Endothelial cell of umbilical vein (primary cell): ENCODE measurements at regions not wholly inside any gene's neighbourhood (a gene's known extent, or its start where the extent isn't known, plus 50 kb on each side); places are given as distances from the start of the nearest gene placed in this dataset.

ENCODE experiments used
- CTCF ChIP-seq, 2 donors: IDR thresholded peaks; 1 replicate in 1 of 2; 2 replicates in 1 of 2; pipeline ENCODE4 v1.5.1; 2011; ENCODE audit warnings: low read length in 2 of 2, mild to moderate bottlenecking in 2 of 2, moderate library complexity in 2 of 2, control low read depth in 1 of 2, inconsistent platforms in 1 of 2, low read depth in 1 of 2; ENCODE audit not compliant: insufficient read depth in 1 of 2; ENCODE audit errors: extremely low read depth in 1 of 2
- EZH2 ChIP-seq: IDR thresholded peaks from 2 replicates; pipeline ENCODE4 v1.6.1; 2012; ENCODE audit warnings: borderline replicate concordance, low read depth, mild to moderate bottlenecking, moderate library complexity, low read length, inconsistent platforms; ENCODE audit not compliant: severe bottlenecking
- JUN ChIP-seq: IDR thresholded peaks from 2 replicates; pipeline ENCODE4 v1.6.1; 2011; ENCODE audit warnings: borderline replicate concordance, low read depth; ENCODE audit not compliant: insufficient read length, insufficient read depth
- MAX ChIP-seq: IDR thresholded peaks from 2 replicates; pipeline ENCODE4 v1.6.1; 2011; ENCODE audit not compliant: insufficient read depth, insufficient read length
- MYC ChIP-seq: IDR thresholded peaks from one replicate; pipeline ENCODE4 v1.6.1; 2011; ENCODE audit warnings: mild to moderate bottlenecking, low read depth, low read length
- POLR2A ChIP-seq: IDR thresholded peaks from 2 replicates; pipeline ENCODE4 v1.6.1; 2012; ENCODE audit warnings: low read depth, mild to moderate bottlenecking, control low read depth, low read length
- POLR2AphosphoS5 ChIP-seq: IDR thresholded peaks from 2 replicates; pipeline ENCODE4 v1.6.1; 2012; ENCODE audit warnings: low read depth, mild to moderate bottlenecking, control low read depth, low read length, moderate library complexity; ENCODE audit not compliant: insufficient read depth

- no peak for TF ChIP-seq CTCF (IDR thresholded peaks at IDR 0.05; ENCODE audit: extremely low read depth in 1 of 2, insufficient read depth in 1 of 2, low read depth in 1 of 2, low read length in 2 of 2)
- no peak for TF ChIP-seq POLR2AphosphoS5
- TF ChIP-seq JUN, result no peak
- TF ChIP-seq EZH2, result no peak
- no peak for TF ChIP-seq MYC
- no peak for TF ChIP-seq MAX
- no peak for TF ChIP-seq POLR2A
These were observed 157.2 kb upstream of the CARMIL1 start for GRCh38 chr6:25122001-25122400.
